ENCODE measurements at regions not wholly inside any gene's neighbourhood (a gene's known extent, or its start where the extent isn't known, plus 50 kb on each side); places are given as distances from the start of the nearest gene placed in this dataset.

- TF ChIP-seq CTCF (IDR thresholded peaks at IDR 0.05; ENCODE audit: insufficient read depth, low read depth, low read length) (no peak), EZH2 (IDR thresholded peaks at IDR 0.05; ENCODE audit: insufficient read depth, low read length) (no peak)
Observed at GRCh38 chr5:88644676-88645075, 238.3 kb downstream of the MEF2C start.
